ENCODE measurements at regions not wholly inside any gene's neighbourhood (a gene's known extent, or its start where the extent isn't known, plus 50 kb on each side); places are given as distances from the start of the nearest gene placed in this dataset.
A peak's percentile ranks its signal among the peaks of the same experiment; 100 is the strongest.

- Histone ChIP-seq H3K9me3 (ENCODE audit: control insufficient read depth, low read depth, low read length) (peaks cover 3% of the 10 kb centered on the region), H3K27ac (ENCODE audit: low read length) (no peak overlapping the region), H3K36me3 (ENCODE audit: control insufficient read depth, insufficient read depth, low read length) (no peaks in the 10 kb centered on the region), H3K4me1 (ENCODE audit: control insufficient read depth, insufficient read depth, low read length) (no peaks in the 10 kb centered on the region), H3K27me3 (ENCODE audit: control insufficient read depth, insufficient read depth, low read length) (no peaks in the 10 kb centered on the region), H3K4me3 (ENCODE audit: low read length) (no peak overlapping the region)
- no CpG with 5 or more reads among the region's 1 CpG for WGBS (ENCODE audit: insufficient coverage, low lambda C conversion rate)
- DNase-seq: no peak
Observed at GRCh38 chr13:109426690-109426990, 359.7 kb downstream of the IRS2 start.

DNA sequence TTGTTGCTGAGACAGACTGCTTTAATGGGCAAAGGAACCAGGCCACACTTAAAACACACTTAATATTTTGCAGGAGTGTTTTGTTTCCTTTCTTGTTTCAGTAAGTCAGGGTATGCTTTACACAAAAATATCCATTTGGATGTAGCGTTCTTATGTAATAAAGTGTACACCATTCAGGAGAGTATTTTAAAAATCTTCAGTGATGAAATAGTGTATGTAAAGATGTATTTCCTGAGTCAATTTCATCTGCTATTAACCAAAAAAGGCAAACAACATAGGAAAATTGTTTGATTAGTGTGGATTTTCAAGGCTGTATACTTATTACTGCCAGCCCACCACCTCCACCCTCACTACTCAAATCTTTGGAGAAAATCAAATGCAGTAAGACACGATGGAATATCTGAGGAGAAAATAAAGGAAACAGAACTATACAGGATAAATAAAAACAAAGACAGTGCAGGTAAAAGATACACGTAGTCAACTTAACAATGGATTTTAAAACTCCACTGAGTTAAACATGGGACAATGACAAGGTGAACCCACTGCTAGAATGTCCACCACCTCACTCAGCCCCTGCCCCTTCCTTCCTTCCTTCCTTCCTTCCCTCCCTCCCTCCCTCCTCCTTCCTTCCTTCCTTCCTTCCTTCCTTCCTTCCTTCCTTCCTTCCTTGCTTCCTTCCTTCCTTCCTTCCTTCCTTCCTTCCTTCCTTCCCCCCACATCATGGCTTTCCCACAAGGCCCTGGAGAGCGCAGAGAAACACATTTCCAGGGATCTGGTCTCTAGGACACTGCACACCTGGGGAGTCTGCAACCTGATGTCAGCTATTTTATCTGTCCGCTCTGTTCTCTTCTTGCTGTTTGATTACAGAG is 360.3 kb downstream of the IRS2 start:
- DNase-seq: no peak
- Histone ChIP-seq H3K4me3 (ENCODE audit: low read length) (no peak overlapping the region), H3K36me3 (ENCODE audit: control insufficient read depth, insufficient read depth, low read length) (no peaks in the 10 kb centered on the region), H3K27ac (ENCODE audit: low read length) (no peak overlapping the region), H3K4me1 (ENCODE audit: control insufficient read depth, insufficient read depth, low read length) (no peaks in the 10 kb centered on the region), H3K9me3 (ENCODE audit: control insufficient read depth, low read depth, low read length) (peaks cover 3% of the 10 kb centered on the region), H3K27me3 (ENCODE audit: control insufficient read depth, insufficient read depth, low read length) (no peaks in the 10 kb centered on the region)
- 100% methylated on average over 2 of the region's 5 CpGs for WGBS (ENCODE audit: insufficient coverage, low lambda C conversion rate)

- Histone ChIP-seq H3K9me3 (ENCODE audit: control insufficient read depth, low read depth, low read length) (no peaks in the 10 kb centered on the region), H3K27ac (ENCODE audit: low read length) (no peak overlapping the region), H3K36me3 (ENCODE audit: control insufficient read depth, insufficient read depth, low read length) (no peaks in the 10 kb centered on the region), H3K4me1 (ENCODE audit: control insufficient read depth, insufficient read depth, low read length) (no peaks in the 10 kb centered on the region), H3K27me3 (ENCODE audit: control insufficient read depth, insufficient read depth, low read length) (no peaks in the 10 kb centered on the region), H3K4me3 (ENCODE audit: low read length) (no peak overlapping the region)
- 86% methylated on average over 1 of the region's 4 CpGs for WGBS (ENCODE audit: insufficient coverage, low lambda C conversion rate)
- DNase-seq: no peak
Observed at GRCh38 chr13:109422161-109422560, 364.2 kb downstream of the IRS2 start.

- no peaks in the 10 kb centered on the region for H3K9me3 ChIP-seq (ENCODE audit: control insufficient read depth, low read depth, low read length)
- no peaks in the 10 kb centered on the region for H3K36me3 ChIP-seq (ENCODE audit: control insufficient read depth, insufficient read depth, low read length)
- no peak for DNase-seq
- no peak overlapping the region for H3K4me3 ChIP-seq (ENCODE audit: low read length)
- no peaks in the 10 kb centered on the region for H3K27me3 ChIP-seq (ENCODE audit: control insufficient read depth, insufficient read depth, low read length)
- 44% methylated on average over 2 of the region's 4 CpGs for WGBS (ENCODE audit: insufficient coverage, low lambda C conversion rate)
- H3K27ac ChIP-seq (ENCODE audit: low read length): no peak overlapping the region
- H3K4me1 ChIP-seq (ENCODE audit: control insufficient read depth, insufficient read depth, low read length): no peaks in the 10 kb centered on the region
Observed at GRCh38 chr13:109419896-109420295, 366.5 kb downstream of the IRS2 start.

- no peak overlapping the region for H3K27ac ChIP-seq (ENCODE audit: low read length)
- no peaks in the 10 kb centered on the region for H3K27me3 ChIP-seq (ENCODE audit: control insufficient read depth, insufficient read depth, low read length)
- H3K4me1 ChIP-seq (ENCODE audit: control insufficient read depth, insufficient read depth, low read length): peaks cover 2% of the 10 kb centered on the region
- H3K36me3 ChIP-seq (ENCODE audit: control insufficient read depth, insufficient read depth, low read length): no peaks in the 10 kb centered on the region
- no peaks in the 10 kb centered on the region for H3K9me3 ChIP-seq (ENCODE audit: control insufficient read depth, low read depth, low read length)
- DNase-seq: no peak
- H3K4me3 ChIP-seq (ENCODE audit: low read length): no peak overlapping the region
Observed at GRCh38 chr13:109418111-109418510, 368.3 kb downstream of the IRS2 start.

DNA sequence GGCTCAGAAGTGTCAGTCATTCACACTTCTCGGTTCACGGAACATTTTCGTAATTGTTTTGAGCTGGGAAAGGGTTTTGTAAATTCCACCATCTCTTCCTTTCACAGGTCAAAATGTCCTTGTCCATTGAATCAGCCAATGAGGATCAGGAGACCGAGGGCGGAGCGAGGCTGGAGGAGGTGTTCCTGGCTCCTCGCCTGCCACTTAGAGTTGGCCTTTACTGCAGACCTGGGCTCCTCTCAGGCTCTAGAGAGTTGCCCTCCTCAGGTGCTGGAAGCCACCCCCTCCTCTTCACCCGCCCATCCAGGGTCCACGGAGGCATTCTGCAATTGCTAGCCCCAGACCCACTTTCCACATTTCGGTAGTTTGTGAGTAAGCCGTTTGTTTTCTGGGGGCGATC is 370.4 kb downstream of the IRS2 start:
- H3K36me3 ChIP-seq (ENCODE audit: control insufficient read depth, insufficient read depth, low read length): no peaks in the 10 kb centered on the region
- WGBS (ENCODE audit: insufficient coverage, low lambda C conversion rate): no CpG with 5 or more reads among the region's 12 CpGs
- H3K4me1 ChIP-seq (ENCODE audit: control insufficient read depth, insufficient read depth, low read length): peaks cover 10% of the 10 kb centered on the region
- H3K27ac ChIP-seq (ENCODE audit: low read length): no peak overlapping the region
- H3K9me3 ChIP-seq (ENCODE audit: control insufficient read depth, low read depth, low read length): no peaks in the 10 kb centered on the region
- no peak overlapping the region for H3K4me3 ChIP-seq (ENCODE audit: low read length)
- DNase-seq: no peak
- no peaks in the 10 kb centered on the region for H3K27me3 ChIP-seq (ENCODE audit: control insufficient read depth, insufficient read depth, low read length)

GRCh38 chr13:109415057-109415456 is 371.3 kb downstream of the IRS2 start:
- H3K27ac ChIP-seq (ENCODE audit: low read length): no peak overlapping the region
- no peaks in the 10 kb centered on the region for H3K9me3 ChIP-seq (ENCODE audit: control insufficient read depth, low read depth, low read length)
- H3K4me1 ChIP-seq (ENCODE audit: control insufficient read depth, insufficient read depth, low read length): peaks cover 10% of the 10 kb centered on the region
- no peaks in the 10 kb centered on the region for H3K27me3 ChIP-seq (ENCODE audit: control insufficient read depth, insufficient read depth, low read length)
- H3K36me3 ChIP-seq (ENCODE audit: control insufficient read depth, insufficient read depth, low read length): no peaks in the 10 kb centered on the region
- no peak overlapping the region for H3K4me3 ChIP-seq (ENCODE audit: low read length)
- WGBS (ENCODE audit: insufficient coverage, low lambda C conversion rate): 94% methylated on average over 4 of the region's 4 CpGs
- no peak for DNase-seq

GRCh38 chr13:109412283-109412901 is 374.0 kb downstream of the IRS2 start:
- Histone ChIP-seq H3K36me3 (ENCODE audit: control insufficient read depth, insufficient read depth, low read length) (no peaks in the 10 kb centered on the region), H3K27ac (ENCODE audit: low read length) (peak overlapping the region; percentile 10), H3K4me1 (ENCODE audit: control insufficient read depth, insufficient read depth, low read length) (peaks cover 10% of the 10 kb centered on the region), H3K4me3 (ENCODE audit: low read length) (no peak overlapping the region), H3K9me3 (ENCODE audit: control insufficient read depth, low read depth, low read length) (no peaks in the 10 kb centered on the region), H3K27me3 (ENCODE audit: control insufficient read depth, insufficient read depth, low read length) (no peaks in the 10 kb centered on the region)
- no CpG with 5 or more reads among the region's 14 CpGs for whole genome bisulfite sequencing (ENCODE audit: insufficient coverage, low lambda C conversion rate)
- peak; percentile 53 to 83 for DNase-seq

- WGBS (ENCODE audit: insufficient coverage, low lambda C conversion rate): no CpG with 5 or more reads among the region's 11 CpGs
- peaks cover 10% of the 10 kb centered on the region for H3K4me1 ChIP-seq (ENCODE audit: control insufficient read depth, insufficient read depth, low read length)
- H3K27me3 ChIP-seq (ENCODE audit: control insufficient read depth, insufficient read depth, low read length): no peaks in the 10 kb centered on the region
- H3K4me3 ChIP-seq (ENCODE audit: low read length): no peak overlapping the region
- H3K36me3 ChIP-seq (ENCODE audit: control insufficient read depth, insufficient read depth, low read length): no peaks in the 10 kb centered on the region
- no peak for DNase-seq
- H3K9me3 ChIP-seq (ENCODE audit: control insufficient read depth, low read depth, low read length): no peaks in the 10 kb centered on the region
- no peak overlapping the region for H3K27ac ChIP-seq (ENCODE audit: low read length)
Observed at GRCh38 chr13:109410868-109411267, 375.5 kb downstream of the IRS2 start.

GRCh38 chr13:109408591-109409382 is 377.6 kb downstream of the IRS2 start:
- no peak for DNase-seq

More at GRCh38 chr13:109408591-109409382, 377.6 kb downstream of the IRS2 start:
- WGBS (ENCODE audit: insufficient coverage, low lambda C conversion rate): 43% methylated on average over 1 of the region's 14 CpGs
- Histone ChIP-seq H3K4me1 (ENCODE audit: control insufficient read depth, insufficient read depth, low read length) (peaks cover 10% of the 10 kb centered on the region), H3K27ac (ENCODE audit: low read length) (no peak overlapping the region), H3K4me3 (ENCODE audit: low read length) (no peak overlapping the region), H3K36me3 (ENCODE audit: control insufficient read depth, insufficient read depth, low read length) (no peaks in the 10 kb centered on the region), H3K9me3 (ENCODE audit: control insufficient read depth, low read depth, low read length) (no peaks in the 10 kb centered on the region), H3K27me3 (ENCODE audit: control insufficient read depth, insufficient read depth, low read length) (no peaks in the 10 kb centered on the region)
